GM10266 (cell line): ENCODE measurements at regions not wholly inside any gene's neighbourhood (a gene's known extent, or its start where the extent isn't known, plus 50 kb on each side); places are given as distances from the start of the nearest gene placed in this dataset.
"Not testable (repeated sequence)": the region's sequence is repeated elsewhere in the genome, so short reads cannot be mapped to it uniquely, and the experiment has no call there.

Experiments
- DNase-seq: peaks from one replicate; pipeline ENCODE4 v3.0.0; 2012; ENCODE audit errors: extremely low spot score
- CTCF ChIP-seq: IDR thresholded peaks from 2 replicates; pipeline ENCODE4 v1.5.1; 2012; ENCODE audit warnings: mild to moderate bottlenecking, low read depth; ENCODE audit not compliant: control insufficient read depth, insufficient read depth; ENCODE audit errors: missing control alignments

DNA sequence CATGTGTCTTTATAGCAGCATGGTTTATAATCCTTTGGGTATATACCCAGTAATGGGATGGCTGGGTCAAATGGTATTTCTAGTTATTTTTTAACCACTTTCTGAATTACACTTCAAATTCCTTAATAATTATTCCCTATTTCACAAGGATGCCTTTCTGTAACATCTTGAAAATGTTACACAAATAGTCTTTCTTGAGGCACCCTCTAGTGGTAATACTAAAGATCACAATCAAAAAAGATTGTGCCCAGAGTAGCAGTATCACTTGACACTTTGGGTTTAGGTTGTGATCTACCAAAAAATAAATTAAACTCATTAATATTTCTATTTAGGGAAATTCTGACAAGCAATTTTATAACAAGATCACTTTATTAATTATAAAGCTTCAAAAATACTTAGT is 74.0 kb upstream of the TEKT4 start:
- DNase-seq = not testable (repeated sequence)
- peak; percentile 35 for TF ChIP-seq CTCF
